GM21367 (cell line): ENCODE measurements at regions not wholly inside any gene's neighbourhood (a gene's known extent, or its start where the extent isn't known, plus 50 kb on each side); places are given as distances from the start of the nearest gene placed in this dataset.
"Not testable (repeated sequence)": the region's sequence is repeated elsewhere in the genome, so short reads cannot be mapped to it uniquely, and the experiment has no call there.

ENCODE experiments used
- ATAC-seq: cut with Tn5 transposase; IDR thresholded peaks from one replicate; pipeline ENCODE4 v1.9.1; 2021; ENCODE audit not compliant: unreplicated experiment

DNA sequence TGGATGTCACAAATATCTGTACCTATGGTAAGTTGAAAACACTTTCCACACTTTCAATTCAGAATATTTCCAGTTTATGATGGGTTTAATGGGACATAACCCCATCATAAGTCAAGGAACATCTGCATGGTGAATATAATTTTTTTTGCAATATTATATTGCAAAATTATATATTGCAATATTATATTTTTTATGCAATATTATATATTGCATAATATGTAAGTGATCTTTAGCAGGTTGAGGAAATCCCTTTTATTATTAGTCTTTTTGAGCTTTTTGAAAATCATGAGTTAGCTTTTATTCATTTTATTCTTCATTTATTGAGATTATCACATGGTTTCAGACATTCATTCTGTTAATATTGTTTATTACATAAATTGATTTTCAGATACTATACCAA is 342.2 kb upstream of the GALNT5 start:
- ATAC-seq: no peak

DNA sequence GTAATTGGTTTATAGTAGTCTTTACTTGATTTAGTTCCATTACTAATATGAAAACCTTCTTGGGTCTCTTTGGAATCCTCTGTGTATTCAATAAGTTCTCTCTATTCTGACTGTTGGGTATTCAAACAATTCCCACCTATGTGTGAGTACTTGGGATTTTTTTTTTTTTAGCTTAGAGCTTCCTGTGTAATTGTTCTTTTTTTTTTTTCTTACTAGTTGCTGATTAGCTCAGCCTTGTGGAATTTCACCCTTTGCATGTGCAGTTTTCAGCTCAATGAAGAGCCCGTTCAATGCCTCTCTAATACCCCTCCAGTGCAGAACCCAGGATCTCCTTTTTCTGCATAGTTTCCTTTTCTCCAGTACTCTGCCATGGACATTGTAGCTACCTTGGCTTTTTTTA is 339.1 kb upstream of the GALNT5 start:
- ATAC-seq: no peak

DNA sequence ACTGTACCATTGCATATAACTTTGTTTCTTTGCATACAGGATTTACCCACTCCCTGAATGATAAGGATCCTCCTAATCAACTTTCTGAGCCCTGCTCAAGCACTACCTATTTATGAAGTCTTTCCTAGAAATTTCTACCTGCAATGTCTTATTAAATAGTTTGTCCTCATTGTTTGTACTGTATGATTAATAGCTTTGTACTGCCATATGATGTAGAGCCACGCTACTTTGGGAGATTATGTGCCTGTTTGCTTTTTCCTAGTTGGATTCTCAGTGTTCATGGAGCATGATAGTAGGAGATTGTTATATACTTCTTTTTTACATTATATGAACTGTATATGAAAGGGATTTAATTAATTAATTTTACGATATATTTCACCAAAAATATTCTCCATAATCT is 327.1 kb upstream of the GALNT5 start:
- ATAC-seq: no peak

DNA sequence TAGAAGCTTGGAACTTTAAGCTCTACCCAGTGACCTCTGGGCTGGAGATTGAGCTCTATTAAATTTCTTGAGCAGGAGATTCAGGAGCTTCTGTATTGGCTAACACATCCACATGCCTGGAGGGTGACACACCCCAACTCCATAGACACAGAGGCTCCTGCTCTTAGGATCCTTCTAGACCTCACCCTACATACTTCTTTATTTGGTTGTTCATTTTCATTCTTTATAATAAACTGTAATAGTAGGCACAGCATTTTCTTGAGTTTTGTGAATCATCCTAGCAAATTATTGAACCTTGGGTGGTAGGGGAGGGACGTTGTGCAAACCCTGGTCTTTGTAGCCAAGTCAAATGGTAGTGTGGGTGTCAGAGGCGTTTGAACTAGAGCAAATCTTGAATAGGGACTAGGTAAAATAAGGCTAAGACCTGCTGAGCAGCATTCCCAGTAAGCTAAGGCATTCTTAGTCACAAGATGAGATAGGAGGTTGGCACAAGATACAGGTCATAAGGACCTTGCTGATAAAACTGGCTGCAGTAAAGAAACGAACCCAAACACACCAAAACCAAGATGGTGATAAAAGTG is 323.8 kb upstream of the GALNT5 start:
- ATAC-seq: no peak

DNA sequence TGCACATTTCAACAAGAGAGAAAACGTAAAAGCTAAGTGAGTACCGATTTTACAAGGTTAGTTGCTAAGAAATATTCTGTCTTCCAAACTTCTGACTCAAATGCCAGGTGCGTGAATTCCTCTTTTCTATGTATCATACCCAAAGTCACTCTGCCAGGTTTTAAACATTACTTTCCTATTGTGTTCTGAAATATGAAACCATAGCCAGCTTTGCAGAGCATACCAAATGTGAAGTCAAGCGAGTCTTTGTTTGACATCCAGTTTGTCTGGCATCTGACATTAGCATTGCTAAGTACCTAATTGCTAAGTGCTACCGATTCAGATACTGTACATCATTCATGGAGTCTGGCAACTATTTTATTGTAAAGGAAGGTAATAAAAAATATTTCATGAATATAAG is 321.9 kb upstream of the GALNT5 start:
- ATAC-seq: no peak

DNA sequence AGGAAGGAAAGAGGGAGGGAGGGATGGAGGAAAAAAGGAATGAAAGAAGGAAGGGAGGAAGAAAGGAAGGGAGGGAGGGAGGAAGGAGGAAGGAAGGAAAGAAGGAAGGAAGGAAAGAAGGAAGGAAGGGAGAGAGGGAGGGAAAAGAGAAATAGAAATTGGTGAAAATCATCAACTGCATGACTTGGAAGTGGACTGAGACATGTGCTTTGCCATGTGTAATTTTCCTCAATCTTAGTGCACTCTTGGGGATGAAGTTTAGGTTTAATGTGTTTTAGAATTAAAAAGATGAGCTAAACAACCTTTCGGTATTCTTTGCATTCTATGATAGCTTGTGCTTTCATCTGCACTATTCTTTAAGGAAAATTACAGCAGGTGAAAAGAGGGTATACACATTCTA is 320.1 kb upstream of the GALNT5 start:
- no peak for ATAC-seq

DNA sequence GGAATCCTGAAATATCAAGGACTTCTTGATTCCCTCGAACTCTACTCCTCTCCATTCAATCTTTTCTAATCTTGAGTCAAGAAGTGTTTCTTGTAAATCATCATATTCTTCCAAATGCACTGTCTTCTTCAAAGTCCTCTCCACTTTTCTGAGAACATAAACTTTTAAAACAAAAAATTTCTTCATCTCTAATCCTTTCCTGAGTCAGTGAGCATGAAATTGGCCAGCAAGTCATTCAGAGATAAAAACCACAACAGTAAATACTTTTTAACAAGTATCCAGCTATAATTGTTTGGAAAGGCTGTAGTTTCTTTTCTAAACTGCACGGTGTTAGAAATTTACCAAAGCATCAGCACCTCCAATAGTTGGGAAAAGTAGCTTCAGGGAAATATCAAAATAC is 312.6 kb upstream of the GALNT5 start:
- ATAC-seq: no peak

DNA sequence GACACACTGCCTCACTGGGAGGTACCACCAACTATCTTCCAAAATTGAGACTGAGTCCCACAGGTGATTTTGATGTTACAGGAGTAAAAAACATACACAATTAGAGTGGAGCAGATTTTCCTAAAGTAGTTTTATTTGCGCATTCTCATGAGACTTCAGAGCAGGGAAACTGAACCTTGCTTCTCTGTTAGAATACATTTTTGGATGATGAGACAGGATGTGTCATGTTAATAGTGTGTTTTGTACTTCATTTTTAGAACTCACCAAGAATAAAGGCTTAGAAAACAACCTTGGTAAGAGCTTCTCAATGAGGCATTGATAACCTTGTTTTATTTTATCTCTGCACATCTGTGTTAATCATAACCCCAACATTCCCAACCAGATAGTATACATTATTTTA is 310.2 kb upstream of the GALNT5 start:
- no peak for ATAC-seq

DNA sequence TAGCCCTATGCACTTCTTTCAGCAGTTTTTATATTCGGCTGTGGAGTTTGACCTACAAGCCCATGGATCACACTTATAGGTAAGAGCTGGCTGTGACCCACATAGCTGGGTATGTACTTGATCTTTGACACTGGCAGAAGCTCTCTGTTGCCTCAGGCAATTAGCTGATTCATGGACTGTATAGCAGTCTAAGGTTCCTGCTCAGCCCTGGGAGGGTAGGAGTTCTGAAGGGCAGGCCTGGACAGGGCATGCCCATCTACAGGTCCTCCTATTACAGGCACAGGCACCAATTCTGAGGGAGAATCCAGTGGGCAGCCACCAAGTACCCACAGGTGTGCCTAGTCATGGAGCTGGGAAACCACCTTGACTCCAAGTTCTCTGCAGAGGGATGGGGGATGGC is 301.8 kb upstream of the GALNT5 start:
- ATAC-seq: no peak

DNA sequence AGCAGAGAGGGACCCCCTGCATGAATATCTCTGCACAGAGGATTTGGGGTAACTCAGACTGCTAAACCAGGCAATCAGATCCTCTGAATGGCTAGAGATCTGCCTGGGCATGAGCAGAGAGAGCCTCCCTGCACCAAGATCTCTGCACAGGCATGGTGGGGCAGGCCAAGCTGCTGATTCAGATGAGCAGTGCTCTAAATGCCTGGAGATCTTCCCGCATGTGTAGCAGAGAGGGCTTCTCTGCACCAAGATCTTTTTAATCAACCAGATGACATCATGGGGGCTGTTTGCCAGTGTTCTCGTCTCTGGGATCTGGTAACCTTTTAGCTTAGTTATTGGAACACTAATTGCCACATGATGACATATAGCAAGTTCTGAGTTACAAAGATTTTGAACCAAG is 301.3 kb upstream of the GALNT5 start:
- no peak for ATAC-seq

DNA sequence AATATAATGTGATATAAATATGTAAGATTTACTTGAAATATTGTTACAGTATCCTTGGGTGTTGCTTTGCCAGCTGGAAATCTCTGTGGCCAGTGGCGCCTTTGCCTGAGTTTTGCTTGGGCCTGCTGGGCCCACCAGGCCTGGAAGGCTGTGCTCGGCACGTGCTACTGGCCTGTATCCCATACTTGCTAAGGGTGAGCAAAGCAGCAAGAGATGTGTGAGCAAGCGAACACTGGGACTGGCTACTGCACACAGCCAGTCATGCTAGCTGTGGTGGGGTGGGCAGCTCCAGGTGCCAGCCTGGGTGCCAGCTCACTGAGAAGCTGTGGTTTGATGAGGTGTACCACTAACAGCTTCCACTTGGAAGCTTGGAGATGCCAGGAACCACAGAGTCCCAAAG is 299.1 kb upstream of the GALNT5 start:
- ATAC-seq: no peak

DNA sequence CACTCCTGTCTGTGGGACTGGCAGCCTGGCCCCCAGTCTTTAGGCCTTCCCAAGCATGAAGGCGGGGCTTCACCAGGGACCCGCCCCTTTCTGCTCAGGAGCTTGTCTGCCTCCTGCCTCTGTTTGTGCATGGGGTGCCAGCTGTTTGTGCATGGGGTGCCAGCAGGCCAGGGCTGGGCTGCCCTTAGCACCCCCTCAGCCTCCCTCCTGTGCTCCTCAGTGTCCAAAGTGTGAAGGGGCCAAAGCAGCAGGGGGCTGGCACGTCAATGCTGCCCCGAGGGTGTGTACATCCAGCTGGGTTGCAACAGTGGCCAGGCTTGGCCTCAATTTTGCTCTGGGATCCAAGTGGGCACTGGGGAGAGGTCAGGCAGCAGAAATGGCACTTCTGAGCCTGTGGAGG is 298.0 kb upstream of the GALNT5 start:
- ATAC-seq: no peak

DNA sequence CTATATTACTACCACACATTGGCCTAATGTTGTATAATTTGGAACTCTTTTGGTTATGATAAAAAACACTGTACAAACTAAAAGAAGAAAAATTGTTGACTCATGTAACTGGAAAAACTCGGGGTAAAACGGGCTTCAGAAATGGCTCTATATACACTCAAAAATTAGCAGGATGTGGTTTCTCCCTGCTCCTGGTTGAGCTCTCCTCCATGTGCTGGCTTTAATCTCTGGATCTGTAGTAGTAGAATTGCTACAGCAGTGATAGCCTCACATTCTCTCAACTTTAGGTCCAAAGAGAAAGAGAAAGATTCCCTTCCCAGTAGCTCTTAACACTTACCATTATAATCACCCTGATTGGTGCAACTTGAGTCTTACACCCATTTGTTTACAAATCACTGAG is 274.9 kb upstream of the GALNT5 start:
- no peak for ATAC-seq

DNA sequence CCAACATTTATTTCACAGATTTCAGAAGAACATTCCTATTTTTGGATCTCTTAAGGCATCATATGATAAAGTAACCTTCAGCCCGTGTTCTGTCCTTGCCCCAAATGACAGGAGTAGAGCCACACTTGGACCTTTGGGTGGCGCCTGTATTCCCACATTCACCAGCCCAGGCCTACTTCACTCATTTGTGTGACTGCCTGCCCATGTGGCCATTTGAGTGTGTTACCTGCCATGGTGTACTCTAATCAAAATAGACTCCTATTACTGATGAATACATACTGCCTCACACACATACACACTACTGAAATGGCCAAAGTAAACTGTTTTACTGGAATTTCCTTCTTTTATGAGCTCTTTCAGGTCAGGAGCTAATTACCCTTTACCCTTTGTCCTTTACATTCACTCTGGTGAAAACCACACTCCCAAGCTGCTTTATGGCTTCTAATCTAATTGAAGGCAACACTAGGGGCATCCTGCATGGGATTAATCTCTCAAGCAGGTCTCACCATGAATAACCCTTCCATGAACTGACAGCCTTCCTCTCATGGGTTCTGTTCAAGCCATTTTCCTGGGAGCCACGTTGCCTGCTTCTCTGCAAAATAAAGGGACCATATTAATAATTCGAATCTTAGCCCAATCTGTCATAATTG is 271.0 kb upstream of the GALNT5 start:
- no peak for ATAC-seq

DNA sequence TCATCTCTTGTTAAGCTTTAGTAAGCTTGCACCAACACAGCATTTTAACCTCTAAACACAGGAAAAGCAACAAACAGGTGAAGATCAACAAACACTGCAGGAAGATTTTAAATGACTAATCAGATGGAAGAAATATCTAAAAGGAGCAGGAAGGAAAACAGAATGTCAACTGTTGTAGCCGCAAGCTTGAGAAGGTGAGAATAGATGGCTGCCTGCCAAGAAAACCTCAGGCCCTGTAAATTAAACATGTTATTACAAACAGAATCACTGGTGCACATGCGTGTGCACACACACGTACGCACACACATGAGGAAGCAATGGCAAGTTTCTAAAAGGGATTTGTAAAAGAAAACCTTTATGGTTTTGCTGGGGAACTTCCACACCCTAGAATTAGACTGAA is 257.8 kb upstream of the GALNT5 start:
- no peak for ATAC-seq

DNA sequence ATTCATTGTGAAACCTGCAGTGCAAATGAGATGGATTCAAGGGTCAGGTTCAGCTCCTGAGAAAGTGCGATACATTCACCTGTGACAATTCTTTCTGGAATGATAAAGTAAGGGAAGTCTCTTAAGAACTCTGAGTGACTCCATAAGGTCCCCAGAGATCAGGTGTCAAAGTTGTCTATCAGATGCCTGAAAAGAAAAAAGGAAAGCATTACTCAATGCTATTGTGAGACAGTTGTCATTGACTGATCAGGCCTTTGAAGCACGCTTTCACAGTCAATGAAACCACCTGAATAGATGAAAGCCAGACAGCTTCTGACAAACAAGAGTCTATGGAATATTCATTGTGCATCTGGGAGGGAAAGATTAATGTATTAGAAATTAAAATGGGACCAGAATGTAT is 252.7 kb upstream of the GALNT5 start:
- ATAC-seq: no peak

DNA sequence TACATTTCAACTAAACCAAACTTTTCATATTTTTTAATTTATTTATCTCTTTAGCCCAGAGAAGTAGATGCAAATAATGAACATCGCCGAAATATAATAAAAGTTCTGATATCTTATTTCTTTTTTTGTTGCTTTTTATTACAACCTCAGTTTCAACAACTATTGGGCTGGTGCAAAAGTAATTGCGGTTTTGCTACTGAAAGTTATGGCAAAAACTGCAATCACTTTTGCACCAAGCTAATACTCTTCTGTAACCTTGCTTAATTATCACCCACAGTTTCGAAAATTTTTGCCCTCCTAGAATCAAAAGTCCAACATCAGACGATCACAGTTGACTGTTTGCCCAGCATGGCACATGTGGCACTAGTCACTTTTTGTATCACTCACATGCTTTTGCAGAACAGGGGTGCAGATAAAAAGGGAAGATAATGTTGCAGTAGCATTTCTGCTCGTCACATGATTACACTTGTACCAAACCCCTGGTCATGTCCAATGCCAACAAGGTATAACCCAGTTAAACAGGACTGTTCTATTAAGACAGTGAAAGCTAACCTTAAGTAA is 242.4 kb upstream of the GALNT5 start:
- no peak for ATAC-seq

DNA sequence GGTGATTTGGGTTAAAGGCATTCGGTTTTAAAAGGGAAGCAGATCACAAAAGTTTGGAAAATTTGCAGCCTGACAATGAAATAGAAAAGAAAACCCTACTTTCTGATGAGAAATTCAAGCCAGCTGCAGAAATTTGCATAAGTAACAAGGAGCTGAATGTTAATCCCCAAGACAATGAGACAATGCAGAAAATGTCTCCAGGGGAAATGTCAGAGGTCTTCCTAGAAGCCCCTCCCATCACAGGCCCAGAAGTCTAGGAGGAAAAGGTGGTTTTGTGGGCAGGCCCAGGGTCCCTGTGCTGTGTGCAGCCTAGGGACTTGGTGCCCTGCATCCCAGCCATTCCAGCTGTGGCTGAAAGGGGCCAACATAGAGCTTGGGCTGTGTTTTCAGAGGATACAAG is 234.2 kb upstream of the GALNT5 start:
- ATAC-seq: not testable (repeated sequence)

DNA sequence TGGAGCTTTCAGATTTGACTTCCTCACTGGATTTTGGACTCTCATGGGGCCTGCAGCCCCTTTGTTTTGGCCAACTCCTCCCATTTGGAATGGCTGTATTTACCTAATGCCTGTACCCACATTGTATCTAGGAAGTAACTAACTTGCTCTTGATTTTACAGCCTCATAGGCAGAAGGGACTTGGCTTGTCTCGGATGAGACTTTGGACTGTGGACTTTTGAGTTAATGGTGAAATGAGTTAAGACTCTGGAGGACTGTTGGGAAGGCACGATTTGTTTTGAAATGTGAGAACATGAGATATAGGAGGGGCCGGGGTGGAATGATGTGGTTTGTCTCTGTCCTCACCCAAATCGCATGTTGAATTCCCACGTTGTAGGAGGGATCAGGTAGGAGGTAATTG is 233.4 kb upstream of the GALNT5 start:
- ATAC-seq: no peak

DNA sequence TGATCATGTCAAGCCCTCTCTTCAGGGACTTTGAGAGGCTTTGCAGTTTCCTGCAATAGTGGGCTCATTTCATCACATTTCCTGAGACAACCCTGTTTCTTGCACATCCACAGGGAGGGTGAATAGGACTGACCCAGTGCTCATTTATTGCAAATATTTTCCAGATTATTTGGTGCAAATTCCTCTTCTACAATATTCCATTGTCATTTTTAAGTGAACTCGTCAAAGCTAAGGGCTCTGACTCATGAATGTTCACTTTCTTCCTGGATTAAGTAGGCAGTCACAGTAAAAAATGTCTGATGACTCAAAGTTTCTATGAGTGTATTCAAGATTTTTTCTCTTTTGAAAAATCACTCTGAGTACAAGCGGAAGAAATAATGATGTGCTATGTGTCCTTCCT is 225.5 kb upstream of the GALNT5 start:
- ATAC-seq: no peak

DNA sequence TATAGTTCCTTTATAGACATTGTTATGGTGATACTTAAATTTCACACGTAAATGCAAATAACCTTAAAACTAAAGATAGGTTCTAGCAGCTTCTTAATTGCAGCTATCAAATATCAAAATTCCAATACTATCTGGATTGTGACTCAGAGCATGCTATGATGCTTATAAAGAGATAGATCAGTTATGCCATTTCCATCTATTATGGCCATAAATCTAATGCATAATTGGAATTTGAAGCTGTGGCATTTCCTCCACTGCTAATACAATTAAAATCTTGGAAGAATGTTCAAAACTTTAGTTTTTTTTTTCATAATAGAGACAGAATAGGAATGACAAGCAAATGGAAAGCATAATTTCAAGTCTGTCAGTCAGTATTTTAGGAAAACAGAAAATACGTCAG is 220.8 kb upstream of the GALNT5 start:
- ATAC-seq: no peak

DNA sequence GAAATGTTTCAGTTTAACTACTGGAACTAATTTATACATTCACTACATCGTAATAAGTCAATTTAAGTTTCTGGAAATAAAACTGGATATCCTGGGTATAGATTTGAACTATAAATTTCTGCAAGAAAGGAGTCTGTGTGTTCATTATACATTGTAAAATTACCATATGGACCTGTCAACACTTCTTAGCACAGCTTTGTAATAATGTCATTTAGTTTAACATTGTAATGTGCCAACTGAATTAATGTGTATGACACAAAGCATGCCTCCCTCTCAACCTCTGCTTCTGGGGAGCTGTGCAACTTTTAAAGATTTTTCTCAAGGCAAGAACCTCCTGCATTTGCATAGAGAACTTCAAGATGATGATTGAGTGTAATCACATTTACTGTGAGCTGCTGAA is 213.7 kb upstream of the GALNT5 start:
- ATAC-seq: no peak

DNA sequence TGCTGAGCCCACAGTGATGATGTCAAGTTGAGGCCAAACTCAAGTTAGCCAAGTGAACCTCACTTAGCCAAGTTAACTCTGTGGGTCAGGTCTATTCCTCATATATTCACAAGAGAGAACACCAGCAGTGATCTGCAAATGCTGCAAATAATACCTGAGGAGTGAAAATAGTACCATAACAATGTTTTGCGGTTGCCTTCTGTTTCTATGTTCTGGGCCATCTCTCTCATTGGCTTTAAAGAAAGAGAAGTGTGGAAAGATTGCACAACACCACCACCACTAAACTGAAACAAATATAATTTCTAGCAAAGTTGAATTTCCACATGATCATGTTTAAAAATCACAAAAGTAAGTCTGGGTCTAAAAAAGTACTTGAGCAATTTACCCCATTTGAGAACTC is 211.1 kb upstream of the GALNT5 start:
- no peak for ATAC-seq
